CD14-positive monocyte (primary cell): ENCODE measurements at regions not wholly inside any gene's neighbourhood (a gene's known extent, or its start where the extent isn't known, plus 50 kb on each side); places are given as distances from the start of the nearest gene placed in this dataset.
A peak's percentile ranks its signal among the peaks of the same experiment; 100 is the strongest.

Source experiments
- DNase-seq, 3 donors: peaks; one replicate each; pipeline ENCODE4 v3.0.0-alpha.2; 2011 to 2022
- H2AFZ ChIP-seq: 2 replicates; pipeline ENCODE4 v1.6.0; 2012; ENCODE audit warnings: mild to moderate bottlenecking, low read depth, low read length, inconsistent platforms; ENCODE audit not compliant: insufficient read depth, poor library complexity, severe bottlenecking
- H3K27ac ChIP-seq, 2 donors: 1 replicate in 1 of 2; 2 replicates in 1 of 2; pipeline ENCODE4 v1.5.1; 2012 to 2013; ENCODE audit warnings: low read length in 2 of 2, control low read depth in 1 of 2, inconsistent platforms in 1 of 2, low read depth in 1 of 2, mild to moderate bottlenecking in 1 of 2
- H3K27me3 ChIP-seq, 2 donors: one replicate each; pipeline versions ENCODE4 v1.6.0 to v1.6.1; 2011 to 2013; ENCODE audit warnings: low read length in 2 of 2; ENCODE audit not compliant: control insufficient read depth in 2 of 2, insufficient read depth in 2 of 2
- H3K36me3 ChIP-seq, 2 donors: replicated peaks in 1 of 2; 1 replicate in 1 of 2; 2 replicates in 1 of 2; pipeline versions ENCODE4 v1.5.1 to v1.6.1; 2012 to 2013; ENCODE audit warnings: low read length in 2 of 2, control low read depth in 1 of 2, inconsistent platforms in 1 of 2, mild to moderate bottlenecking in 1 of 2; ENCODE audit not compliant: insufficient read depth in 2 of 2, control insufficient read depth in 1 of 2
- H3K4me1 ChIP-seq, 2 donors: 1 replicate in 1 of 2; 2 replicates in 1 of 2; pipeline versions ENCODE4 v1.5.1 to v1.6.1; 2012 to 2013; ENCODE audit warnings: low read length in 2 of 2, control low read depth in 1 of 2, inconsistent platforms in 1 of 2, mild to moderate bottlenecking in 1 of 2, moderate library complexity in 1 of 2; ENCODE audit not compliant: insufficient read depth in 2 of 2, control insufficient read depth in 1 of 2
- H3K4me2 ChIP-seq: replicated peaks from 2 replicates; pipeline ENCODE3; 2012; ENCODE audit warnings: low read length, moderate library complexity, mild to moderate bottlenecking; ENCODE audit not compliant: poor library complexity, severe bottlenecking; ENCODE audit errors: extremely low read depth
- H3K4me3 ChIP-seq, 3 experiments: fragments of 200-600 bp in 1 of 3; sonication (generic) in 1 of 3; replicated peaks in 1 of 3; 1 replicate in 2 of 3; 2 replicates in 1 of 3; pipeline ENCODE4 v1.5.1; 2011 to 2013; ENCODE audit warnings: low read length in 3 of 3, mild to moderate bottlenecking in 3 of 3, control low read depth in 2 of 3, low read depth in 2 of 3, inconsistent platforms in 1 of 3, moderate library complexity in 1 of 3
- H3K79me2 ChIP-seq: 2 replicates; pipeline ENCODE4 v1.6.0; 2012; ENCODE audit warnings: mild to moderate bottlenecking, control low read depth, inconsistent platforms, low read length, moderate library complexity; ENCODE audit not compliant: insufficient read depth
- H3K9ac ChIP-seq: 2 replicates; pipeline ENCODE4 v1.6.0; 2017; ENCODE audit warnings: low read length, mild to moderate bottlenecking; ENCODE audit not compliant: insufficient read depth, poor library complexity, severe bottlenecking
- H3K9me3 ChIP-seq, 2 donors: replicated peaks in 1 of 2; 1 replicate in 1 of 2; 2 replicates in 1 of 2; pipeline versions ENCODE4 v1.5.1 to v1.6.1; 2012 to 2013; ENCODE audit warnings: low read length in 2 of 2, control low read depth in 1 of 2; ENCODE audit not compliant: control insufficient read depth in 1 of 2, insufficient read depth in 1 of 2
- H4K20me1 ChIP-seq: 2 replicates; pipeline ENCODE4 v1.6.0; 2012; ENCODE audit warnings: mild to moderate bottlenecking, low read length, control low read depth, moderate library complexity; ENCODE audit not compliant: insufficient read depth
- H3K27ac Mint-ChIP-seq, 7 donors: one replicate each; pipeline ENCODE4 v1.8.0; 2020; ENCODE audit warnings: mild to moderate bottlenecking in 7 of 7, mixed read lengths in 7 of 7, moderate library complexity in 6 of 7, inconsistent platforms in 2 of 7
- H3K27me3 Mint-ChIP-seq, 3 donors: one replicate each; pipeline ENCODE4 v1.8.0; 2021 to 2022; ENCODE audit warnings: low read depth in 3 of 3, mild to moderate bottlenecking in 3 of 3, mixed read lengths in 3 of 3, moderate library complexity in 3 of 3, inconsistent platforms in 1 of 3
- H3K36me3 Mint-ChIP-seq, 2 donors: one replicate each; pipeline ENCODE4 v1.8.0; 2020; ENCODE audit warnings: mixed read lengths in 2 of 2, inconsistent platforms in 1 of 2, mild to moderate bottlenecking in 1 of 2
- H3K4me1 Mint-ChIP-seq: one replicate; pipeline ENCODE4 v1.8.0; 2020; ENCODE audit warnings: mild to moderate bottlenecking, mixed read lengths
- H3K4me3 Mint-ChIP-seq, 2 donors: one replicate each; pipeline ENCODE4 v1.8.0; 2020; ENCODE audit warnings: mild to moderate bottlenecking in 2 of 2, mixed read lengths in 2 of 2, moderate library complexity in 1 of 2
- H3K9me3 Mint-ChIP-seq, 7 donors: one replicate each; pipeline ENCODE4 v1.8.0; 2020 to 2022; ENCODE audit warnings: mixed read lengths in 7 of 7, mild to moderate bottlenecking in 6 of 7, moderate library complexity in 6 of 7, inconsistent platforms in 2 of 7
- WGBS: methylation state at CpG from one replicate; pipeline ENCODE4 v1.1.5; 2013; ENCODE audit warnings: missing lambda C conversion rate; ENCODE audit not compliant: insufficient coverage; 5-methylcytosine and 5-hydroxymethylcytosine counted together
- intact Hi-C, 2 donors: fragments of 100-400 bp; cut with micrococcal nuclease; formaldehyde crosslinking; loops; one replicate each; pipeline versions ENCODE4 v1.15.0 to v1.15.1; 2023
- TF ChIP-seq, protein P1 (sequence below): fragments of 200-600 bp; IDR thresholded peaks from one replicate; pipeline ENCODE4 v1.8.0; 2022; ENCODE audit warnings: antibody characterized with exemption, mild to moderate bottlenecking

DNA sequence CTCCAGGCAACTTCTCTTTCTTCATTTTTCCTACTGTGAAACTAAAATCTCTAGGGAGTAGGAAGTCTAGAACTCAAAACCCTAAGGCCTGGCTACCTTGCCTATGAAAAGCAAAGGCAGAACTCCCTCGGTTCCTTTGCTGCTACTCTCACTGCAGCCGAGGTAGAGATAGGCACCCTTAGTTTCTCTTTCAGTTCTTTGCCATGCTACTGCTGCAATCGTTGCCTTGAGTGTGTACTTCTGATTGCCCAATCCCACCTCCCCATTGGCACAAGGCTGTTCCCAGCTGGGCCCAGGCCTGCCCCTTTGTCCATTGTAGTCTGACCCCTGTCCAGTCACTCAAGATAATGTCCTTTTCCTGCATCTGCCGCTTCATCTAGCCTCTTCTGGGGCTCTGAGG is 92.3 kb upstream of the MRPS22 start:
- H3K27me3 ChIP-seq = peaks cover 0 to 2% of the 10 kb centered on the region in 2 donors
- intact Hi-C loops = no loop called here
- no peaks in the 10 kb centered on the region for H3K4me1 ChIP-seq
- Mint-ChIP-seq H3K9me3 (peaks cover 0 to 3% (median 0%) of the 10 kb centered on the region in 7 donors), H3K27me3 (peaks cover 6 to 8% (median 6%) of the 10 kb centered on the region in 3 donors), H3K27ac (peak overlapping the region in 4 of 7 donors; percentile 26 to 62 (median 31)), H3K4me1 (peaks cover 9% of the 10 kb centered on the region), H3K36me3 (no peaks in the 10 kb centered on the region), H3K4me3 (peak overlapping the region in 1 of 2 donors; percentile 73)
- peak overlapping the region; percentile 48 for H3K4me2 ChIP-seq
- H4K20me1 ChIP-seq = no peaks in the 10 kb centered on the region
- no peak overlapping the region for H3K9ac ChIP-seq
- H3K79me2 ChIP-seq = no peaks in the 10 kb centered on the region
- no peaks in the 10 kb centered on the region for H3K36me3 ChIP-seq
- peak in 2 of 3 donors; percentile 1 to 11 for DNase-seq
- H2AFZ ChIP-seq = peak overlapping the region; percentile 66
- H3K27ac ChIP-seq = peak overlapping the region in 1 of 2 donors; percentile 40
- WGBS = 35% methylated on average over 3 of the region's 4 CpGs
- peak overlapping the region in 1 of 3 experiments; percentile 40 for H3K4me3 ChIP-seq
- TF ChIP-seq, protein P1, sequence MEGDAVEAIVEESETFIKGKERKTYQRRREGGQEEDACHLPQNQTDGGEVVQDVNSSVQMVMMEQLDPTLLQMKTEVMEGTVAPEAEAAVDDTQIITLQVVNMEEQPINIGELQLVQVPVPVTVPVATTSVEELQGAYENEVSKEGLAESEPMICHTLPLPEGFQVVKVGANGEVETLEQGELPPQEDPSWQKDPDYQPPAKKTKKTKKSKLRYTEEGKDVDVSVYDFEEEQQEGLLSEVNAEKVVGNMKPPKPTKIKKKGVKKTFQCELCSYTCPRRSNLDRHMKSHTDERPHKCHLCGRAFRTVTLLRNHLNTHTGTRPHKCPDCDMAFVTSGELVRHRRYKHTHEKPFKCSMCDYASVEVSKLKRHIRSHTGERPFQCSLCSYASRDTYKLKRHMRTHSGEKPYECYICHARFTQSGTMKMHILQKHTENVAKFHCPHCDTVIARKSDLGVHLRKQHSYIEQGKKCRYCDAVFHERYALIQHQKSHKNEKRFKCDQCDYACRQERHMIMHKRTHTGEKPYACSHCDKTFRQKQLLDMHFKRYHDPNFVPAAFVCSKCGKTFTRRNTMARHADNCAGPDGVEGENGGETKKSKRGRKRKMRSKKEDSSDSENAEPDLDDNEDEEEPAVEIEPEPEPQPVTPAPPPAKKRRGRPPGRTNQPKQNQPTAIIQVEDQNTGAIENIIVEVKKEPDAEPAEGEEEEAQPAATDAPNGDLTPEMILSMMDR = no peak
- no peaks in the 10 kb centered on the region for H3K9me3 ChIP-seq

DNA sequence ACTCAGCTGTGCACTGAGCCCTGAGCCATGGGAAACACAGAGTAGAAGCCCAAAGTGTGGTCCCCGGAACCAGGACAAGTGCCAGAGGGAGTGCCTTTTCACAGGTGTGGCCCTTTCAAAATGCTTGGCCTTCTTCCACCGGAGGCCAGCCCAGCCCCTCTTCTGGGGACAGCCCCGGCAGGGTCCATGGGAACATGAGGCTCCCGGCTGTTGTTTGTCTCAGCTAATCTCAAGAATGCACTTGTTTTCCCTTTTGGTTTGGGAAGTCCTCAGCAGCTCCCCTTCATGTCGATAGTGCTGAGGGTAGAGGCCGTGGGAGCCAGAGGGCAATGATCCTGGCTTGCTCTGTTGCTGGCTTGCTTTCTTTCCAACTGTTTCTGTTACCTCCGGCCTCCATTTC is 91.1 kb upstream of the MRPS22 start:
- Histone ChIP-seq H3K27ac (no peak overlapping the region), H3K4me3 (no peak overlapping the region), H3K9me3 (no peaks in the 10 kb centered on the region), H3K4me1 (no peaks in the 10 kb centered on the region), H3K9ac (no peak overlapping the region), H3K79me2 (no peaks in the 10 kb centered on the region), H3K36me3 (no peaks in the 10 kb centered on the region), H3K4me2 (no peak overlapping the region), H3K27me3 (peaks cover 0 to 2% of the 10 kb centered on the region in 2 donors), H4K20me1 (no peaks in the 10 kb centered on the region), H2AFZ (no peak overlapping the region)
- Mint-ChIP-seq H3K27me3 (peaks cover 3 to 8% (median 7%) of the 10 kb centered on the region in 3 donors), H3K36me3 (no peaks in the 10 kb centered on the region), H3K9me3 (peaks cover 0 to 3% (median 0%) of the 10 kb centered on the region in 7 donors), H3K4me1 (peaks cover 9% of the 10 kb centered on the region), H3K27ac (no peak overlapping the region), H3K4me3 (no peak overlapping the region)
- TF ChIP-seq, protein P1 = no peak
- intact Hi-C loops = no loop called here
- DNase-seq = no peak
- 90% methylated on average over 5 of the region's 7 CpGs for WGBS
